IMR-90 (cell line): ENCODE measurements at regions not wholly inside any gene's neighbourhood (a gene's known extent, or its start where the extent isn't known, plus 50 kb on each side); places are given as distances from the start of the nearest gene placed in this dataset.

Experiments
- CHD1 ChIP-seq: IDR thresholded peaks from 2 replicates; pipeline ENCODE4 v1.6.1; 2012; ENCODE audit warnings: low read depth, low read length, improper control_type of control experiment
- MXI1 ChIP-seq: IDR thresholded peaks from 2 replicates; pipeline ENCODE4 v1.6.1; 2012; ENCODE audit warnings: low read depth, mild to moderate bottlenecking, low read length, moderate library complexity, borderline replicate concordance
- NFE2L2 ChIP-seq: fragments of 150-350 bp; IDR thresholded peaks from 2 replicates; pipeline ENCODE4 v1.6.1; 2016; ENCODE audit warnings: low read depth, mild to moderate bottlenecking, low read length
- POLR2A ChIP-seq: IDR thresholded peaks from 2 replicates; pipeline ENCODE4 v1.6.1; 2012; ENCODE audit warnings: mild to moderate bottlenecking, low read depth, low read length
- RAD21 ChIP-seq: IDR thresholded peaks from 2 replicates; pipeline ENCODE4 v1.6.1; 2012; ENCODE audit warnings: low read length, improper control_type of control experiment
- USF2 ChIP-seq: fragments of 150-350 bp; IDR thresholded peaks from 2 replicates; pipeline ENCODE4 v1.6.1; 2017; ENCODE audit warnings: mild to moderate bottlenecking, antibody characterized with exemption, low read length, low read depth
- TF ChIP-seq, protein P1 (sequence below): conservative IDR thresholded peaks from 2 replicates; pipeline ENCODE4 v1.5.1; 2012; ENCODE audit warnings: mild to moderate bottlenecking, low read depth, low read length, improper control_type of control experiment
- TF ChIP-seq, protein P2 (sequence below): fragments of 150-350 bp; IDR thresholded peaks from 2 replicates; pipeline ENCODE4 v1.6.1; 2016; ENCODE audit warnings: low read depth, mild to moderate bottlenecking, low read length, moderate library complexity, borderline replicate concordance

DNA sequence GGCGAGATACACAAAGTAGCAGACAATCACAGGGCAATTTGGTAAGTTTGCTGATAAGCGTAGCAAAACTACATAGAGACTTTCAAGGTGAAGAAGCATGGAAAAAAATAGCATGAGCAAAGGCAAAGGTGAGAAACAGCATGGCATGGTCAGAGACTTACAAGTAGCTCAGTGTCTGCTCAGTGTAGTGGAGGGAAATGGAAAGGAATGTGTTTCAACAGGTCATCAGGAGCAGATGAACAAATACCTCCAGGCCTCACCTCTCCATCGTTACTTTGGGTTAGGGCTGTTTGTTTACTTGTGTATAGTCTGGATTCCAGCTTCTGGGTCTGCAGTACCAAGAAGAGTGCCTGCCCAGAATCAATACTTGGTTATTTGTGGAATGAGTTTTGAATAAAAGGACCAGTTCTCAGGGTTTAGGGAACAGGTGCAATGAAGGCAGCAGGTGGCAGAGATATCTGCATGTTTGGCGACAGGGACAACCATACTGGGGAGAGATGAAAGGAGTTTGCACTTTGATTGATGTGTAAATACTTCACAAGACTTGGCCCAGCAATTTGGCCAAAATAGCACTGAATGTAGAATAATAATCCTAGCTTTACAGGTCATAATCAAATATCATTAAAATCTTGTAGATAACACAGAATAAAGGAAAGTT lies 97.0 kb upstream of the FGGY start:
- TF ChIP-seq, protein P1, sequence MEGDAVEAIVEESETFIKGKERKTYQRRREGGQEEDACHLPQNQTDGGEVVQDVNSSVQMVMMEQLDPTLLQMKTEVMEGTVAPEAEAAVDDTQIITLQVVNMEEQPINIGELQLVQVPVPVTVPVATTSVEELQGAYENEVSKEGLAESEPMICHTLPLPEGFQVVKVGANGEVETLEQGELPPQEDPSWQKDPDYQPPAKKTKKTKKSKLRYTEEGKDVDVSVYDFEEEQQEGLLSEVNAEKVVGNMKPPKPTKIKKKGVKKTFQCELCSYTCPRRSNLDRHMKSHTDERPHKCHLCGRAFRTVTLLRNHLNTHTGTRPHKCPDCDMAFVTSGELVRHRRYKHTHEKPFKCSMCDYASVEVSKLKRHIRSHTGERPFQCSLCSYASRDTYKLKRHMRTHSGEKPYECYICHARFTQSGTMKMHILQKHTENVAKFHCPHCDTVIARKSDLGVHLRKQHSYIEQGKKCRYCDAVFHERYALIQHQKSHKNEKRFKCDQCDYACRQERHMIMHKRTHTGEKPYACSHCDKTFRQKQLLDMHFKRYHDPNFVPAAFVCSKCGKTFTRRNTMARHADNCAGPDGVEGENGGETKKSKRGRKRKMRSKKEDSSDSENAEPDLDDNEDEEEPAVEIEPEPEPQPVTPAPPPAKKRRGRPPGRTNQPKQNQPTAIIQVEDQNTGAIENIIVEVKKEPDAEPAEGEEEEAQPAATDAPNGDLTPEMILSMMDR, result no peak
- TF ChIP-seq CHD1, result no peak
- no peak for TF ChIP-seq POLR2A
- TF ChIP-seq RAD21, result no peak
- TF ChIP-seq, protein P2, sequence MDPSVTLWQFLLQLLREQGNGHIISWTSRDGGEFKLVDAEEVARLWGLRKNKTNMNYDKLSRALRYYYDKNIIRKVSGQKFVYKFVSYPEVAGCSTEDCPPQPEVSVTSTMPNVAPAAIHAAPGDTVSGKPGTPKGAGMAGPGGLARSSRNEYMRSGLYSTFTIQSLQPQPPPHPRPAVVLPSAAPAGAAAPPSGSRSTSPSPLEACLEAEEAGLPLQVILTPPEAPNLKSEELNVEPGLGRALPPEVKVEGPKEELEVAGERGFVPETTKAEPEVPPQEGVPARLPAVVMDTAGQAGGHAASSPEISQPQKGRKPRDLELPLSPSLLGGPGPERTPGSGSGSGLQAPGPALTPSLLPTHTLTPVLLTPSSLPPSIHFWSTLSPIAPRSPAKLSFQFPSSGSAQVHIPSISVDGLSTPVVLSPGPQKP, result no peak
- no peak for TF ChIP-seq USF2
- no peak for TF ChIP-seq MXI1
- TF ChIP-seq NFE2L2, result no peak
